ENCODE measurements at regions not wholly inside any gene's neighbourhood (a gene's known extent, or its start where the extent isn't known, plus 50 kb on each side); places are given as distances from the start of the nearest gene placed in this dataset.

DNA sequence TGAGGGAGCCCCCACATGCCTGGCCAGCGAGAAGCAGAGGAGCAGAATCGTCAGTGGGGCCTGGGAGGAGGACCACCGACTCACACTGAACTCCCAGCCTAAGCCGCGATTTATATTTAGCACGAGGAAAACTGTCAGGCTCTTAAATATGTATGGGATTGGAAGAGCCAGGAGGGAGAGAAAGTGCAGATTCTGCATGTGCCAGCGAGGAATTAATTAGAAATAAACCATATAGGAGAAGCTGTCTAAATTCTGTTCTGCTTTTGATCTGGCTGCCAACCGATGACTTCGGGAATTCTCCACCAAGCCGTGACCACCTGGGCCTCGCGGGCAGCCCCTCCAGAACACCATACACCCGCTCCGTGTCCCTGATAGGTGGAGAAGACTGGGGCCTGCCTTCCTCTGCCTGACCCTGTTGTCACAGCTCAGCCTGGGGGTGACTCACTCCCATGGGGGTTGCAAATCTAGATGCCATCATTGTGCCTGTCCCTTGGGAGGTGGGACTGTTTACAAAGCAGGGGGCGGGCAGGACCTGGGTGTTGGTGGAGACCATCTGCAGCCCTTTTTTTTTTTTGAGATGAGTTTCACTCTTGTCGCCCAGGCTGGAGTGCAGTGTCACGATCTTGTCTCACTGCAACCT is 91.1 kb upstream of the PMEPA1 start:
- TF ChIP-seq CTCF (IDR thresholded peaks at IDR 0.05), result no peak
- TF ChIP-seq EP300 (IDR thresholded peaks at IDR 0.05), result no peak
- TF ChIP-seq POLR2AphosphoS5 (IDR thresholded peaks at IDR 0.05), result no peak
- no peak for TF ChIP-seq POLR2A (IDR thresholded peaks at IDR 0.05; ENCODE audit: low read depth)
